ENCODE measurements at regions not wholly inside any gene's neighbourhood (a gene's known extent, or its start where the extent isn't known, plus 50 kb on each side); places are given as distances from the start of the nearest gene placed in this dataset.

GRCh38 chr4:85402371-85402770 is 72.6 kb upstream of the ARHGAP24 start:
- TF ChIP-seq EZH2phosphoT487 (conservative IDR thresholded peaks at IDR 0.05; ENCODE audit: low read length), result no peak
- TF ChIP-seq CTCF (IDR thresholded peaks at IDR 0.05; ENCODE audit: insufficient read depth, low read length, poor library complexity, severe bottlenecking), result no peak

All from SU-DHL-6 (cell line).